H1 (cell line): ENCODE measurements at regions not wholly inside any gene's neighbourhood (a gene's known extent, or its start where the extent isn't known, plus 50 kb on each side); places are given as distances from the start of the nearest gene placed in this dataset.

Source experiments
- CTCF ChIA-PET: fragments of 300-600 bp; sonication (Branson Sonifier 250); formaldehyde crosslinking; loops from one replicate; lab custom pipeline; 2021; ENCODE audit not compliant: partially characterized antibody; lab: Charles Lee
- POLR2A ChIA-PET: fragments of 300-600 bp; sonication (Branson Sonifier 250); formaldehyde crosslinking; loops from one replicate; lab custom pipeline; 2021; ENCODE audit warnings: inconsistent platforms; ENCODE audit not compliant: partially characterized antibody; lab: Charles Lee
- DNase-seq, 2 experiments: peaks; one replicate each; pipeline versions ENCODE4 v3.0.0 to v3.0.0-alpha.2; 2010 to 2022; ENCODE audit warnings: low spot score in 2 of 2, low read depth in 1 of 2, mixed read lengths in 1 of 2
- FAIRE-seq: peaks from 2 replicates; lab custom pipeline; 2011; peaks lifted over from hg19 to GRCh38; lab: Jason Lieb, UNC
- H2AFZ ChIP-seq: 2 replicates; pipeline ENCODE4 v1.8.1; 2012; ENCODE audit warnings: low read length, inconsistent platforms
- H2AK5ac ChIP-seq: 2 replicates; pipeline ENCODE4 v1.6.1; 2013; ENCODE audit warnings: low read depth, low read length
- H2BK120ac ChIP-seq: replicated peaks from 2 replicates; pipeline ENCODE3; 2013; ENCODE audit warnings: low read depth, low read length, inconsistent platforms
- H2BK12ac ChIP-seq: 2 replicates; pipeline ENCODE4 v1.6.1; 2013; ENCODE audit warnings: low read depth, low read length
- H2BK15ac ChIP-seq: 2 replicates; pipeline ENCODE4 v1.6.1; 2013; ENCODE audit warnings: low read length
- H2BK20ac ChIP-seq: 2 replicates; pipeline ENCODE4 v1.6.1; 2013; ENCODE audit warnings: low read length
- H2BK5ac ChIP-seq: 2 replicates; pipeline ENCODE4 v1.6.1; 2013; ENCODE audit warnings: low read depth, low read length
- H3K14ac ChIP-seq: 2 replicates; pipeline ENCODE4 v1.6.1; 2013; ENCODE audit warnings: inconsistent platforms; ENCODE audit not compliant: insufficient read length
- H3K18ac ChIP-seq: 2 replicates; pipeline ENCODE4 v1.6.1; 2013; ENCODE audit warnings: low read length; ENCODE audit errors: extremely low read depth
- H3K23ac ChIP-seq: 2 replicates; pipeline ENCODE4 v1.6.1; 2013; ENCODE audit warnings: inconsistent platforms; ENCODE audit not compliant: insufficient read length
- H3K23me2 ChIP-seq: 2 replicates; pipeline ENCODE4 v1.6.1; 2013; ENCODE audit warnings: low read depth, low read length
- H3K27ac ChIP-seq: 2 replicates; pipeline ENCODE4 v1.6.1; 2011; ENCODE audit warnings: low read depth, low read length, inconsistent platforms
- H3K27me3 ChIP-seq, 4 experiments: replicated peaks in 1 of 4; 1 replicate in 1 of 4; 2 replicates in 3 of 4; pipeline versions ENCODE4 v1.6.1 to v1.8.1; 2011 to 2013; ENCODE audit warnings: low read length in 3 of 4, mild to moderate bottlenecking in 3 of 4, inconsistent platforms in 2 of 4, mixed read lengths in 2 of 4, moderate library complexity in 1 of 4; ENCODE audit not compliant: control insufficient read depth in 3 of 4, insufficient read depth in 3 of 4; ENCODE audit errors: extremely low read depth in 1 of 4
- H3K36me3 ChIP-seq, 4 experiments: 2 replicates each; pipeline versions ENCODE4 v1.6.1 to v1.8.1; 2011 to 2013; ENCODE audit warnings: mild to moderate bottlenecking in 4 of 4, low read length in 3 of 4, moderate library complexity in 2 of 4, control low read depth in 1 of 4, inconsistent platforms in 1 of 4; ENCODE audit not compliant: insufficient read depth in 4 of 4, control insufficient read depth in 2 of 4
- H3K4ac ChIP-seq: replicated peaks from 2 replicates; pipeline ENCODE3; 2013; ENCODE audit warnings: low read length, low read depth, mixed read lengths, inconsistent platforms; ENCODE audit not compliant: insufficient read length
- H3K4me1 ChIP-seq, 4 experiments: replicated peaks in 1 of 4; 1 replicate in 1 of 4; 2 replicates in 3 of 4; pipeline versions ENCODE4 v1.6.1 to v1.8.1; 2011 to 2013; ENCODE audit warnings: low read length in 3 of 4, inconsistent platforms in 2 of 4, mixed read lengths in 1 of 4; ENCODE audit not compliant: insufficient read depth in 4 of 4, control insufficient read depth in 3 of 4
- H3K4me2 ChIP-seq, 2 experiments: 2 replicates each; pipeline versions ENCODE4 v1.6.1 to v1.8.1; 2011 to 2013; ENCODE audit warnings: low read depth in 2 of 2, low read length in 2 of 2, control low read depth in 1 of 2, inconsistent platforms in 1 of 2, mild to moderate bottlenecking in 1 of 2; ENCODE audit not compliant: insufficient read depth in 1 of 2
- H3K4me3 ChIP-seq, 4 experiments: fragments of 200-600, 300-600 bp in 1 of 4; sonication (generic), shearing (Covaris generic), sonication (Bioruptor Twin) in 1 of 4; 2 replicates each; pipeline versions ENCODE4 v1.5.1 to v1.8.1; 2011 to 2016; ENCODE audit warnings: low read length in 4 of 4, low read depth in 3 of 4, control low read depth in 2 of 4, inconsistent platforms in 2 of 4, mild to moderate bottlenecking in 2 of 4, mixed read lengths in 1 of 4, moderate library complexity in 1 of 4; ENCODE audit not compliant: insufficient read depth in 2 of 4; ENCODE audit errors: extremely low read depth in 1 of 4
- H3K56ac ChIP-seq: replicated peaks from 2 replicates; pipeline ENCODE3; 2013; ENCODE audit warnings: low read depth, mild to moderate bottlenecking, mixed read lengths, low read length, inconsistent platforms; ENCODE audit not compliant: insufficient read length
- H3K79me1 ChIP-seq: 2 replicates; pipeline ENCODE4 v1.6.1; 2013; ENCODE audit warnings: low read depth, low read length, control low read depth
- H3K79me2 ChIP-seq, 2 experiments: 2 replicates each; pipeline versions ENCODE4 v1.6.1 to v1.8.1; 2012 to 2013; ENCODE audit warnings: low read length in 2 of 2, mild to moderate bottlenecking in 2 of 2, inconsistent platforms in 1 of 2; ENCODE audit not compliant: insufficient read depth in 2 of 2, control insufficient read depth in 1 of 2
- H3K9ac ChIP-seq, 4 experiments: replicated peaks in 1 of 4; 1 replicate in 1 of 4; 2 replicates in 3 of 4; pipeline versions ENCODE4 v1.6.1 to v1.8.1; 2011 to 2013; ENCODE audit warnings: low read depth in 3 of 4, low read length in 3 of 4, control low read depth in 2 of 4, mild to moderate bottlenecking in 2 of 4, moderate library complexity in 2 of 4, inconsistent platforms in 1 of 4; ENCODE audit errors: extremely low read depth in 1 of 4
- H3K9me3 ChIP-seq, 2 experiments: 2 replicates each; pipeline versions ENCODE4 v1.6.1 to v1.8.1; 2012 to 2013; ENCODE audit warnings: mild to moderate bottlenecking in 2 of 2, moderate library complexity in 2 of 2, control low read depth in 1 of 2, inconsistent platforms in 1 of 2, low read depth in 1 of 2, low read length in 1 of 2, mixed read lengths in 1 of 2; ENCODE audit not compliant: insufficient read depth in 2 of 2
- H4K20me1 ChIP-seq, 2 experiments: replicated peaks in 1 of 2; 2 replicates each; pipeline versions ENCODE3 to v1.8.1; 2011 to 2013; ENCODE audit warnings: inconsistent platforms in 2 of 2, low read length in 2 of 2, mild to moderate bottlenecking in 1 of 2; ENCODE audit not compliant: insufficient read depth in 2 of 2, control insufficient read depth in 1 of 2
- H4K5ac ChIP-seq: 2 replicates; pipeline ENCODE4 v1.6.1; 2013; ENCODE audit warnings: low read length, low read depth, mixed read lengths, inconsistent platforms; ENCODE audit not compliant: insufficient read length
- H4K8ac ChIP-seq: 2 replicates; pipeline ENCODE4 v1.8.0; 2013; ENCODE audit warnings: mild to moderate bottlenecking, moderate library complexity, low read length, inconsistent platforms; ENCODE audit not compliant: insufficient read depth; ENCODE audit errors: extremely low read depth
- H4K91ac ChIP-seq: replicated peaks from 2 replicates; pipeline ENCODE3; 2013; ENCODE audit warnings: low read length, mixed read lengths, inconsistent platforms; ENCODE audit not compliant: insufficient read length
- CREB1 ChIP-seq: IDR thresholded peaks from 2 replicates; pipeline ENCODE4 v1.6.1; 2012; ENCODE audit warnings: inconsistent platforms
- EGR1 ChIP-seq: IDR thresholded peaks from 2 replicates; pipeline ENCODE4 v1.6.1; 2011; ENCODE audit warnings: low read depth, low read length, borderline replicate concordance
- NANOG ChIP-seq: IDR thresholded peaks from 2 replicates; pipeline ENCODE4 v1.6.1; 2011; ENCODE audit warnings: low read length, low read depth, mild to moderate bottlenecking, inconsistent platforms; ENCODE audit not compliant: insufficient read depth, poor library complexity, severe bottlenecking
- NRF1 ChIP-seq: IDR thresholded peaks from 2 replicates; pipeline ENCODE4 v1.6.1; 2011; ENCODE audit warnings: mild to moderate bottlenecking, low read depth, low read length, improper control_type of control experiment
- PHF8 ChIP-seq: fragments of 200-600 bp; sonication (generic); conservative IDR thresholded peaks from 2 replicates; pipeline ENCODE4 v1.7.1; 2012; ENCODE audit warnings: low read depth, mild to moderate bottlenecking, inconsistent platforms, low read length, moderate library complexity
- POLR2AphosphoS5 ChIP-seq: IDR thresholded peaks from 2 replicates; pipeline ENCODE4 v1.6.1; 2011; ENCODE audit warnings: low read depth, low read length
- RBBP5 ChIP-seq: IDR thresholded peaks from 2 replicates; pipeline ENCODE4 v1.7.1; 2012; ENCODE audit warnings: low read depth, mild to moderate bottlenecking, inconsistent platforms, low read length, moderate library complexity, borderline replicate concordance
- SAP30 ChIP-seq: fragments of 300-600 bp; sonication (generic); IDR thresholded peaks from 2 replicates; pipeline ENCODE4 v1.7.1; 2012; ENCODE audit warnings: low read length, moderate library complexity, mild to moderate bottlenecking, inconsistent platforms; ENCODE audit not compliant: insufficient read depth, insufficient replicate concordance
- TAF7 ChIP-seq: optimal IDR thresholded peaks from 2 replicates; pipeline ENCODE3; 2011; ENCODE audit warnings: low read depth, mild to moderate bottlenecking, inconsistent platforms, low read length, moderate library complexity, borderline replicate concordance
- WGBS, 2 experiments: shearing (Covaris generic) in 1 of 2; methylation state at CpG; one replicate each; pipeline versions ENCODE4 v1.1.6 to v1.1.7; 2013 to 2015; ENCODE audit warnings: low lambda C conversion rate in 2 of 2, mixed read lengths in 2 of 2, inconsistent platforms in 1 of 2, low coverage in 1 of 2, missing lambda C conversion rate in 1 of 2; ENCODE audit not compliant: insufficient replicate concordance in 2 of 2, insufficient coverage in 1 of 2, insufficient read length in 1 of 2; ENCODE audit errors: extremely low coverage in 1 of 2, missing lambda C conversion rate in 1 of 2; 5-methylcytosine and 5-hydroxymethylcytosine counted together

GRCh38 chr2:118698564-118698963 is 148.9 kb downstream of the EN1 start:
- no peaks in the 10 kb centered on the region for H3K27me3 ChIP-seq
- H3K23me2 ChIP-seq: no peaks in the 10 kb centered on the region; the same call in 1 of the 2 replicates
- no peaks in the 10 kb centered on the region for H3K79me1 ChIP-seq
- H2AK5ac ChIP-seq: no peak overlapping the region
- no peak overlapping the region for H2BK120ac ChIP-seq
- H3K4me2 ChIP-seq: no peak overlapping the region
- no peak overlapping the region for H3K56ac ChIP-seq
- TF ChIP-seq NANOG: no peak
- no peak for TF ChIP-seq POLR2AphosphoS5
- no peak for TF ChIP-seq PHF8
- no peak for TF ChIP-seq RBBP5
- TF ChIP-seq SAP30: no peak
- TF ChIP-seq NRF1: no peak
- TF ChIP-seq TAF7: no peak
- TF ChIP-seq CREB1: no peak
- TF ChIP-seq EGR1: no peak
- no peak overlapping the region for H2BK12ac ChIP-seq
- no peak overlapping the region for H4K5ac ChIP-seq
- no peak overlapping the region for H3K9ac ChIP-seq
- H2AFZ ChIP-seq: no peak overlapping the region
- DNase-seq (no peak), FAIRE-seq (no peak)
- H3K36me3 ChIP-seq: no peaks in the 10 kb centered on the region
- no peaks in the 10 kb centered on the region for H3K79me2 ChIP-seq
- no peak overlapping the region for H3K18ac ChIP-seq
- H3K4me1 ChIP-seq: peaks cover 0 to 4% (median 2%) of the 10 kb centered on the region in 4 experiments; a peak in 2 of 7 replicates
- H4K20me1 ChIP-seq: no peaks in the 10 kb centered on the region
- ChIA-PET POLR2A (no interaction called here), CTCF (no interaction called here)
- no peak overlapping the region for H3K27ac ChIP-seq
- no peak overlapping the region for H2BK5ac ChIP-seq
- peaks cover 0 to 4% of the 10 kb centered on the region in 2 experiments; a peak in 1 of 4 replicates for H3K9me3 ChIP-seq
- no peak overlapping the region for H2BK15ac ChIP-seq
- no peak overlapping the region for H4K91ac ChIP-seq
- WGBS, 2 experiments: 90% methylated on average over 6 of the region's 6 CpGs; no CpG with 5 or more reads in 1 of the 2 experiments
- no peak overlapping the region for H3K14ac ChIP-seq
- H3K4me3 ChIP-seq: no peak overlapping the region
- H3K4ac ChIP-seq: no peak overlapping the region
- H4K8ac ChIP-seq: no peak overlapping the region; the same call in 1 of the 2 replicates
- H3K23ac ChIP-seq: no peak overlapping the region
- no peak overlapping the region for H2BK20ac ChIP-seq
